ENCODE measurements at regions not wholly inside any gene's neighbourhood (a gene's known extent, or its start where the extent isn't known, plus 50 kb on each side); places are given as distances from the start of the nearest gene placed in this dataset.

DNA sequence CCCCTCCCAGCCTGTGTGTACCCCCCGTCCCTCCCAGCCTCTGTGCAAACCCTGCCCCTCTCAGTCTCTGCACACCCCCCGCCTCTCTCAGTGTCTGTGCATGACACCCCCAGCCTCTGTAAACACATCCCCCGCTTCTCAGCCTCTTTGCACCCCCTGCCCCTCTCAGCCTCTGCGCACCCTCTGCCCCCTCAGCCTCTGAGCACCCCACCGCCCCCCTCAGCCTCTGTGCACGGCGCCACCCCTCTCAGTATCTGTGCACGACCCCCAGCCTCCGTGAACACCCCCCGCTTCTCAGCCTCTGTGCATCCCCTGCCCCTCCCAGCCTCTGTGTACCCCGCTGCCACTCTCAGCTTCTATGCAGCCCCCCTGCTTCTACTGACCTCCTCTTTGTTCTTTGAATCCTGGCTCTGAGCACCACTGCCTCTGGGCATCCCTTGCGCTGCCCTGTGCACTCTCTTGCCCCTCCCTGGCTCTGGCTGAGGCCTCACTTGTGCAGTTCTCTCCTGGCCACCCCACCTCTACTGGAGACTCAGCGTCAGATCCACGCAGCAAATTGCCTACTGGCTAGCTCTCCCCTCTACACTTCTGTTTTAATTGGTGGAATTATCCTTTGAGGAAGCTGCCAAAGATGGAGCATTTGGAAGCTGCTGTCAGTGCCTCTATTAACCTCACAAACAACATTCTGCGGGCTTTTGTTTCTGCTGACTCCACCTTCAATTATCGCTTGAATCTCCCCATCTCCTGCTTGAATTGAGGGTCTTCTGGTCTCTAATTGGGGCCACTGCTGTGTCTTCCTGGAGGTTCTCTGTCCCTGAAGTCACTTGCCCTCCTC lies 838.6 kb downstream of the TBC1D22A start:
- H3K9me2 ChIP-seq (replicated peaks; ENCODE audit: insufficient read depth, low read length): no peaks in the 10 kb centered on the region
- no peak overlapping the region for H3K4me3 ChIP-seq (ENCODE audit: low read length)
- no peak overlapping the region for H2AFZ ChIP-seq (ENCODE audit: low read length)
- no peaks in the 10 kb centered on the region for H3K27me3 ChIP-seq (ENCODE audit: low read length)
- no peak overlapping the region for H3K4me2 ChIP-seq (ENCODE audit: low read depth, low read length, poor library complexity, severe bottlenecking)
- no peaks in the 10 kb centered on the region for H3K4me1 ChIP-seq (ENCODE audit: low read length)
- no peaks in the 10 kb centered on the region for H3K36me3 ChIP-seq (ENCODE audit: insufficient read depth, low read length)
- no peaks in the 10 kb centered on the region for H3K9me3 ChIP-seq (ENCODE audit: low read length)
- no peaks in the 10 kb centered on the region for H3K79me2 ChIP-seq (ENCODE audit: low read length)
- no peak overlapping the region for H3K9ac ChIP-seq (ENCODE audit: low read length)
- DNase-seq: no peak
- no peak overlapping the region for H3K27ac ChIP-seq (ENCODE audit: low read length)
- no peaks in the 10 kb centered on the region for H4K20me1 ChIP-seq (ENCODE audit: insufficient read depth, low read depth, low read length)

DNA sequence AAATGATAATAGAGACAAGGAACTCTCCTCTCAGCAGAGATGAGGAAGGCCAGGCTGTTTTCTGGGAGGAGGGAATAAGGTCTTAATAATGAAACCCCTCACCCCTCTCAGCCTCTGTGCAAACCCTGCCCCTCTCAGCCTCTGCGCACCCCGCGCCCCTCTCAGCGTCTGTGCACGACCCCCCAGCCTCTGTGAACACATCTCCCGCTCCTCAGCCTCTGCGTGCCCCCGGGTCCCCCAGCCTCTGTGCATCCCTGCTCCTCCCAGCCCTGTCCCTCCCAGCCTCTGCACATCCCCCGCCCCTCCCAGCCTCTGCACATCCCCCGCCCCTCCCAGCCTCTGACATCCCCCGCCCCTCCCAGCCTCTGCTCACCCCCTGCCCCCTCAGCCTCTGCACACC lies 837.8 kb downstream of the TBC1D22A start:
- Histone ChIP-seq H3K27me3 (ENCODE audit: low read length) (no peaks in the 10 kb centered on the region), H4K20me1 (ENCODE audit: insufficient read depth, low read depth, low read length) (no peaks in the 10 kb centered on the region), H3K36me3 (ENCODE audit: insufficient read depth, low read length) (no peaks in the 10 kb centered on the region), H3K9me2 (replicated peaks; ENCODE audit: insufficient read depth, low read length) (no peaks in the 10 kb centered on the region), H3K9me3 (ENCODE audit: low read length) (no peaks in the 10 kb centered on the region), H3K27ac (ENCODE audit: low read length) (no peak overlapping the region), H3K4me3 (ENCODE audit: low read length) (no peak overlapping the region), H2AFZ (ENCODE audit: low read length) (no peak overlapping the region), H3K4me2 (ENCODE audit: low read depth, low read length, poor library complexity, severe bottlenecking) (no peak overlapping the region), H3K79me2 (ENCODE audit: low read length) (no peaks in the 10 kb centered on the region), H3K4me1 (ENCODE audit: low read length) (no peaks in the 10 kb centered on the region), H3K9ac (ENCODE audit: low read length) (no peak overlapping the region)
- DNase-seq: no peak

DNA sequence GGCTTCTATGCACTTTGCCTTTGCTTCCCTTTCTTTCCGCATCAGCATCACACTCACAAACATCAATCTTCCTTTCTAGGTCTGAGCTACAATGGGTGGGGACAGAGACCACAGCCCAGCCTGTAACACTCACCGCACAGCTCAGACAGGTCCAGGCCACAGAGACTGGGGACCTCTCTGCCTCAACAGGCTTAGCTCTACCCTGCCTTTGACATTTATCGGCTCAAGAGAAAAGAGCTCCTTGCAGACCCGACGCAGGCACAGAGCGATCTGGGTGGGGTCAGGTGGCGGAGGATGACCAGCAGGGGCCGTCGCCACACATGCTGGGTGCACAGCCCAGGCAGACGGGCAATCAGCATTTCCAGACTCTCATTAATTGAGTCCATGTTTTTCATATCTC lies 837.3 kb downstream of the TBC1D22A start:
- Histone ChIP-seq H3K36me3 (ENCODE audit: insufficient read depth, low read length) (no peaks in the 10 kb centered on the region), H4K20me1 (ENCODE audit: insufficient read depth, low read depth, low read length) (no peaks in the 10 kb centered on the region), H3K27me3 (ENCODE audit: low read length) (no peaks in the 10 kb centered on the region), H3K9me3 (ENCODE audit: low read length) (no peaks in the 10 kb centered on the region), H3K9me2 (replicated peaks; ENCODE audit: insufficient read depth, low read length) (no peaks in the 10 kb centered on the region), H3K9ac (ENCODE audit: low read length) (no peak overlapping the region), H3K79me2 (ENCODE audit: low read length) (no peaks in the 10 kb centered on the region), H3K4me2 (ENCODE audit: low read depth, low read length, poor library complexity, severe bottlenecking) (no peak overlapping the region), H3K27ac (ENCODE audit: low read length) (no peak overlapping the region), H2AFZ (ENCODE audit: low read length) (no peak overlapping the region), H3K4me1 (ENCODE audit: low read length) (no peaks in the 10 kb centered on the region), H3K4me3 (ENCODE audit: low read length) (no peak overlapping the region)
- no peak for DNase-seq

DNA sequence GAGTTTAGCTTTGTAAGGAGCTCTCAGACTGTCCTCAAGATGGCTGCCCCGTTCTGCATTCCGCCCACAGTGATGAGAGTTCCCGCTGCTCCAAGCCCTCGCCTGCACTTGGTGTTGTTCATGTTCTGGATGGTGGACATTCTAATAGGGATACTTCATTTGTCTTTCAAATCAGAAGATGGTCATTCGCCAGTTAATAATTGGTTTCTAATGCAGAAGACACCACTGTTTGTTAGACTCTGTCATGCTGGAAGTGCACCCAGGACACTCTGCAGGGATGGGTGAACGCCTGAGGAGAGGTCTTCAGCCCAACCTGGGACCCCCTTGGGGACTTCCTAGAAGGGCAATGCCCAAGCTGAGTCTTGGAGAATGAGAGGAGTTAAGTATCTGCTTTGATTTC lies 836.4 kb downstream of the TBC1D22A start:
- H3K9me2 ChIP-seq (replicated peaks; ENCODE audit: insufficient read depth, low read length): no peaks in the 10 kb centered on the region
- no peaks in the 10 kb centered on the region for H4K20me1 ChIP-seq (ENCODE audit: insufficient read depth, low read depth, low read length)
- no peak overlapping the region for H2AFZ ChIP-seq (ENCODE audit: low read length)
- no peaks in the 10 kb centered on the region for H3K36me3 ChIP-seq (ENCODE audit: insufficient read depth, low read length)
- H3K79me2 ChIP-seq (ENCODE audit: low read length): no peaks in the 10 kb centered on the region
- no peak overlapping the region for H3K9ac ChIP-seq (ENCODE audit: low read length)
- no peak overlapping the region for H3K4me3 ChIP-seq (ENCODE audit: low read length)
- H3K4me2 ChIP-seq (ENCODE audit: low read depth, low read length, poor library complexity, severe bottlenecking): no peak overlapping the region
- no peak overlapping the region for H3K27ac ChIP-seq (ENCODE audit: low read length)
- H3K9me3 ChIP-seq (ENCODE audit: low read length): no peaks in the 10 kb centered on the region
- no peaks in the 10 kb centered on the region for H3K4me1 ChIP-seq (ENCODE audit: low read length)
- no peak for DNase-seq
- H3K27me3 ChIP-seq (ENCODE audit: low read length): no peaks in the 10 kb centered on the region

DNA sequence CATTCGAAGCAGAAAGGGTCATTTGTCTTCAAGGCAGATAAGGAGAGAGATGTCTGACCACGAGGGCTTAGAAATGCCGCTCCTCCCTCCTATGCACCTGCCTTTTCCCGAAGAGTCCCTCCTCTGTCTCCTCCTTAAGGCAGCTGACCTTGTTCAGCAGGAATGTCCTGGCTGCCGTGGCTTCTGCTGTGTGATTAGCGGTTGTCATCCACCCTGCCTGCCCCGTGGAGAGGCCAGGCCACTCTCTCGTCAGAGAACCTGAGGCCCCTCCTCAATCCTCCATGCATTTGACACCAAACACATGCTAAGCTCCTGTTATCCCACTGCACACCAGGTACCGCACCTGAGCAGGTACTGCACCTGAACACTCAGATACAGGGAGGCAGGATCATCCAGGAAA lies 834.6 kb downstream of the TBC1D22A start:
- no peak overlapping the region for H3K27ac ChIP-seq (ENCODE audit: low read length)
- H3K79me2 ChIP-seq (ENCODE audit: low read length): no peaks in the 10 kb centered on the region
- H3K36me3 ChIP-seq (ENCODE audit: insufficient read depth, low read length): no peaks in the 10 kb centered on the region
- no peaks in the 10 kb centered on the region for H3K27me3 ChIP-seq (ENCODE audit: low read length)
- no peak overlapping the region for H3K9ac ChIP-seq (ENCODE audit: low read length)
- no peaks in the 10 kb centered on the region for H3K4me1 ChIP-seq (ENCODE audit: low read length)
- H3K4me3 ChIP-seq (ENCODE audit: low read length): no peak overlapping the region
- no peaks in the 10 kb centered on the region for H3K9me2 ChIP-seq (replicated peaks; ENCODE audit: insufficient read depth, low read length)
- H3K9me3 ChIP-seq (ENCODE audit: low read length): no peaks in the 10 kb centered on the region
- DNase-seq: no peak
- no peaks in the 10 kb centered on the region for H4K20me1 ChIP-seq (ENCODE audit: insufficient read depth, low read depth, low read length)
- H3K4me2 ChIP-seq (ENCODE audit: low read depth, low read length, poor library complexity, severe bottlenecking): no peak overlapping the region
- H2AFZ ChIP-seq (ENCODE audit: low read length): no peak overlapping the region

DNA sequence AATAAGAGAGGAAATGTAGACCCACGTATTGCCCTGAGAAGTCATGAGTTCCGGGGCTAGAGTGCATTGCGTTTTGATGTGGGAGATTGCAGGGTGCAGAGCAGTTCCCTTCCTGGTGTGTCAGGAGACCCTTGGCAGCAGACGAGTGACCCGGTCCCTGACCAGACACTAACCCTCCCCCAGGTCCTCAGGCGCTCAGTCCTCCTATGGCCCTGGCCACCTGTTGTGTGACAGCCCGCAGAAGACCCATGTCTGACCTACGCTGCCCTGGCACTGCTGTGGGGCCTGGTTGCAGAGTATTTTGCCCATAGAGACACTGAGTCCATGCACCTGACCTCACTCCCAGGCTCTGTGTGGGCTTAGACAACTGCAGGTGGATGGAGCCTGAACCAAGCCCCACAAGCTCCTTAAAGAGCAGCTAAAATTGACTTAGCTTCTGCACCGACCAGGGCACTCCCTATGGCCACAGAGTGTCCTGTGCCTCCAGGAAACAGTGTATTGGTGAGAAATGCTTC lies 833.8 kb downstream of the TBC1D22A start:
- DNase-seq: no peak
- Histone ChIP-seq H3K27me3 (ENCODE audit: low read length) (no peaks in the 10 kb centered on the region), H3K4me3 (ENCODE audit: low read length) (no peak overlapping the region), H3K4me2 (ENCODE audit: low read depth, low read length, poor library complexity, severe bottlenecking) (no peak overlapping the region), H3K9ac (ENCODE audit: low read length) (no peak overlapping the region), H3K36me3 (ENCODE audit: insufficient read depth, low read length) (no peaks in the 10 kb centered on the region), H3K27ac (ENCODE audit: low read length) (no peak overlapping the region), H3K9me2 (replicated peaks; ENCODE audit: insufficient read depth, low read length) (no peaks in the 10 kb centered on the region), H3K4me1 (ENCODE audit: low read length) (no peaks in the 10 kb centered on the region), H4K20me1 (ENCODE audit: insufficient read depth, low read depth, low read length) (no peaks in the 10 kb centered on the region), H2AFZ (ENCODE audit: low read length) (no peak overlapping the region), H3K9me3 (ENCODE audit: low read length) (no peaks in the 10 kb centered on the region), H3K79me2 (ENCODE audit: low read length) (no peaks in the 10 kb centered on the region)

DNA sequence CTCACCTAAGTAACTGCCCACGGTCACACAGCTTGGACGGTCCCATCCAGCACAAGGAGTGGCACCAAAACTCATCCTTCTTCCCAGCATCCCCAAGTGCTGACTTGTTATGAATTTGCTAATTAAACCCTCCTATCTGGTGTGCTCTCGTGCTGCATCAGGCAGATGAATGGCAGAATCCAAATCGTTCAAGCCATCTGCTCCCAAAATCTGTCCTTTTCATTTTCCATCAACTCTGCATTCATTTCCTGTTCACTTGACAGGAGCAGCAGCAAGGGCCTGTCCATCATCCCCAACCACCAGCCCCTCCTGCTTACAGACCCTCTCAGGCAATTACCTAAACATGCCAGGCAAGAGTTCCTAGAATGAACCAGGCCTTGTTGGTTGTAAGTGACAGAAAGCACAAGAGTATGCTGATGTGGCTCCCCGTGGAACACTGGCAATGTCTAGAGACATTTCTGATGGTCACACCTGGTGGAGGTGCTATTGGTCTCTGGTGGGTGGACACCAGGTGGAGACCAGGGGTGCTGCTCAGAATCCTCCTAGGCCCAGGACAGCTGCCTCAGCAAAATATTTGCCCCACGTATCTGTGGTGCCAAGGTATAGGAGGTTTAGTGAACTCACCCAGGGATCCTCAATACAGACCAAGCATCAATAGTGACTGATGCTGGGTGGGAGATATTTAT lies 832.5 kb downstream of the TBC1D22A start:
- Histone ChIP-seq H3K4me1 (ENCODE audit: low read length) (no peaks in the 10 kb centered on the region), H3K4me2 (ENCODE audit: low read depth, low read length, poor library complexity, severe bottlenecking) (no peak overlapping the region), H3K9ac (ENCODE audit: low read length) (no peak overlapping the region), H3K27ac (ENCODE audit: low read length) (no peak overlapping the region), H2AFZ (ENCODE audit: low read length) (no peak overlapping the region), H3K27me3 (ENCODE audit: low read length) (no peaks in the 10 kb centered on the region), H3K9me2 (replicated peaks; ENCODE audit: insufficient read depth, low read length) (no peaks in the 10 kb centered on the region), H3K36me3 (ENCODE audit: insufficient read depth, low read length) (no peaks in the 10 kb centered on the region), H3K9me3 (ENCODE audit: low read length) (no peaks in the 10 kb centered on the region), H3K4me3 (ENCODE audit: low read length) (no peak overlapping the region), H3K79me2 (ENCODE audit: low read length) (no peaks in the 10 kb centered on the region), H4K20me1 (ENCODE audit: insufficient read depth, low read depth, low read length) (no peaks in the 10 kb centered on the region)
- no peak for DNase-seq

DNA sequence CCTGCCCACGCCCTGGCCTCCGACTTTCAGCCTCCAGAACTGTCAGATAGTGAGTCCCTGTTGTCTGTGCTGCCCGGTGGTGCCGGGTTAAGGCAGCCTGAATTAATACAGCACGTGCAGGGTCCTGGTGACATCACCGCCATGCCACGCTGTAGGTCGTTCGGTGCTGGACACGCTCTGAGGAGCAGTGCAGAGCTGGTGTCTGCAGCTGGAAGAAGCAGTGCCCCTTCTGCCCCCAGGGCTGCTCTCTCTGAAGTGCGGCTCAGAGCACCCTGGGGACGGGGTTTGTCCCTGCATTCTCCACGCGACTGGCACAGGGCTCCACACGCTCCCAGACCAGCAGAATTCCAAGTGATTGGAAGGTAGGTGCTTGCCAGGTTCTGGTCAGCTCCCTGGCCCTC lies 831.5 kb downstream of the TBC1D22A start:
- no peak overlapping the region for H2AFZ ChIP-seq (ENCODE audit: low read length)
- no peak overlapping the region for H3K4me2 ChIP-seq (ENCODE audit: low read depth, low read length, poor library complexity, severe bottlenecking)
- no peak overlapping the region for H3K4me3 ChIP-seq (ENCODE audit: low read length)
- no peaks in the 10 kb centered on the region for H3K79me2 ChIP-seq (ENCODE audit: low read length)
- no peaks in the 10 kb centered on the region for H3K36me3 ChIP-seq (ENCODE audit: insufficient read depth, low read length)
- no peak for DNase-seq
- no peaks in the 10 kb centered on the region for H3K27me3 ChIP-seq (ENCODE audit: low read length)
- no peaks in the 10 kb centered on the region for H3K4me1 ChIP-seq (ENCODE audit: low read length)
- H3K27ac ChIP-seq (ENCODE audit: low read length): no peak overlapping the region
- no peaks in the 10 kb centered on the region for H3K9me3 ChIP-seq (ENCODE audit: low read length)
- no peak overlapping the region for H3K9ac ChIP-seq (ENCODE audit: low read length)
- H4K20me1 ChIP-seq (ENCODE audit: insufficient read depth, low read depth, low read length): no peaks in the 10 kb centered on the region
- H3K9me2 ChIP-seq (replicated peaks; ENCODE audit: insufficient read depth, low read length): no peaks in the 10 kb centered on the region

Measured in Karpas-422 (cell line).